IMR-90 (cell line): ENCODE measurements at regions not wholly inside any gene's neighbourhood (a gene's known extent, or its start where the extent isn't known, plus 50 kb on each side); places are given as distances from the start of the nearest gene placed in this dataset.

ENCODE experiments used
- CHD1 ChIP-seq: IDR thresholded peaks from 2 replicates; pipeline ENCODE4 v1.6.1; 2012; ENCODE audit warnings: low read depth, low read length, improper control_type of control experiment
- MAFK ChIP-seq: IDR thresholded peaks from 2 replicates; pipeline ENCODE4 v1.6.1; 2012; ENCODE audit warnings: low read depth, low read length, improper control_type of control experiment
- RAD21 ChIP-seq: IDR thresholded peaks from 2 replicates; pipeline ENCODE4 v1.6.1; 2012; ENCODE audit warnings: low read length, improper control_type of control experiment
- RCOR1 ChIP-seq: IDR thresholded peaks from 2 replicates; pipeline ENCODE4 v1.6.1; 2012; ENCODE audit warnings: mild to moderate bottlenecking, low read length, improper control_type of control experiment; ENCODE audit not compliant: insufficient replicate concordance
- RFX5 ChIP-seq: IDR thresholded peaks from 2 replicates; pipeline ENCODE4 v1.8.0; 2012; ENCODE audit warnings: low read depth, mild to moderate bottlenecking, low read length, moderate library complexity
- TF ChIP-seq, protein P1 (sequence below): fragments of 150-350 bp; IDR thresholded peaks from 2 replicates; pipeline ENCODE4 v1.6.1; 2017; ENCODE audit warnings: mild to moderate bottlenecking, antibody characterized with exemption, low read length, low read depth

DNA sequence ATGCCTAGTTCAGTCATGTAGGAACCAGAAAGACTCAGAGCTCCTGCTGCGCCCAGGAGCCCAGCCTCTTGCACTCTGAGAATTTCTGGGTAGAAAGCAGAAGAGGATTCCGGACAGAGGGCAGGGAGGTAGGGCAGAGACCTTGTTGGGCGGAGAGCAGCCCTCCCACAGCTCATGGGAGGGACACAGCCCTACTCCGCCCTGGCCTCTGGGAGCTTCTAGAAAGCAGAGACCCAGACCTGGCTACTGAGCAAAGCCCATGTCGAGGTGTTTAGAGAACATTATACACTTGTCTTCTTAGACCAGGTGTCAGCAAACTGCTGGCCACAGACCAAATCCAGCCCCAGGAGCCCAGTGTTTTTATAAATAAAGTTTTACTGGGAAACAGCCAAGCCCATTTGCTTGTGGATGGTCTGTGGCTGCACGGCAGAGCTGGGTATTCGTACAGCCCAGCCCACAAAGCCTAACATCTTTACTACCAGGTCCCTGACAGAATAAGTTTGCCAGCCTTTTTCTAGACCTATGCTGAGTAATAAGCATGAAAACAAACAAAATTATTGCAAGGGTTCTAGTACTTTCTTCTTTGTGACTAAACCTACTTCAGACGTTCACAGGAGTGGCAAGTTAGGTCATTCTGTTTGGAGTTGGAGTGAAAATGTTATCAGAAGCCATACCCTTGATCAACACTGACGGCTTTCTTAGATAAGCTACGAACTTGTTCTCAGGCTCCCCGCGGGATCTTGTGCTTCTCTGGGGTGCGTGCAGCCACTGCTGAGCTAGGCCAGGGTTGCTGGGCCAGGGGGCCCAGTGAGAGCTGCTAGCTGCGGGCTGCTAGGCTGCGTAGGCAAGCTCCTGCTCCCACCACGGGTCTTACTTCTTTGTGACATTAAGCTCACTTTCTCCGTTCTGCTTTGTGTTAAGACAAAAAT, 235.1 kb upstream of the FOXQ1 start (continued):
- TF ChIP-seq MAFK (no peak), RAD21 (no peak), RCOR1 (no peak), CHD1 (no peak), RFX5 (no peak)
- TF ChIP-seq, protein P1, sequence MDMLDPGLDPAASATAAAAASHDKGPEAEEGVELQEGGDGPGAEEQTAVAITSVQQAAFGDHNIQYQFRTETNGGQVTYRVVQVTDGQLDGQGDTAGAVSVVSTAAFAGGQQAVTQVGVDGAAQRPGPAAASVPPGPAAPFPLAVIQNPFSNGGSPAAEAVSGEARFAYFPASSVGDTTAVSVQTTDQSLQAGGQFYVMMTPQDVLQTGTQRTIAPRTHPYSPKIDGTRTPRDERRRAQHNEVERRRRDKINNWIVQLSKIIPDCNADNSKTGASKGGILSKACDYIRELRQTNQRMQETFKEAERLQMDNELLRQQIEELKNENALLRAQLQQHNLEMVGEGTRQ: no peak
